Muscle of leg (tissue), 3 donors: ENCODE measurements at regions not wholly inside any gene's neighbourhood (a gene's known extent, or its start where the extent isn't known, plus 50 kb on each side); places are given as distances from the start of the nearest gene placed in this dataset.

ENCODE experiments used
- DNase-seq: peaks from one replicate; pipeline ENCODE4 v3.0.0; 2013
- H3K27ac ChIP-seq: one replicate; pipeline ENCODE4 v1.5.1; 2013; ENCODE audit warnings: mild to moderate bottlenecking, low read length, control low read depth
- H3K27me3 ChIP-seq: one replicate; pipeline ENCODE4 v1.6.1; 2013; ENCODE audit warnings: low read length; ENCODE audit not compliant: control insufficient read depth, insufficient read depth
- H3K36me3 ChIP-seq: one replicate; pipeline ENCODE4 v1.6.1; 2013; ENCODE audit warnings: low read length; ENCODE audit not compliant: control insufficient read depth, insufficient read depth
- H3K4me1 ChIP-seq: one replicate; pipeline ENCODE4 v1.6.1; 2013; ENCODE audit warnings: low read length; ENCODE audit not compliant: control insufficient read depth, insufficient read depth
- H3K4me3 ChIP-seq: one replicate; pipeline ENCODE4 v1.5.1; 2013; ENCODE audit warnings: low read length, control low read depth
- H3K9me3 ChIP-seq: replicated peaks from 2 replicates; pipeline ENCODE4 v1.6.1; 2013; ENCODE audit warnings: low read depth, low read length; ENCODE audit not compliant: control insufficient read depth
- WGBS: methylation state at CpG from one replicate; pipeline ENCODE4 v1.1.5; 2013; ENCODE audit warnings: missing lambda C conversion rate; ENCODE audit not compliant: insufficient coverage; 5-methylcytosine and 5-hydroxymethylcytosine counted together

GRCh38 chr3:8183627-8184026 is 318.0 kb upstream of the LMCD1 start:
- no peaks in the 10 kb centered on the region for H3K27me3 ChIP-seq
- H3K4me1 ChIP-seq, result no peaks in the 10 kb centered on the region
- H3K36me3 ChIP-seq, result no peaks in the 10 kb centered on the region
- no peaks in the 10 kb centered on the region for H3K9me3 ChIP-seq
- H3K27ac ChIP-seq, result no peak overlapping the region
- WGBS, result 56% methylated on average over 3 of the region's 3 CpGs
- H3K4me3 ChIP-seq, result no peak overlapping the region
- peak; percentile 9 for DNase-seq

DNA sequence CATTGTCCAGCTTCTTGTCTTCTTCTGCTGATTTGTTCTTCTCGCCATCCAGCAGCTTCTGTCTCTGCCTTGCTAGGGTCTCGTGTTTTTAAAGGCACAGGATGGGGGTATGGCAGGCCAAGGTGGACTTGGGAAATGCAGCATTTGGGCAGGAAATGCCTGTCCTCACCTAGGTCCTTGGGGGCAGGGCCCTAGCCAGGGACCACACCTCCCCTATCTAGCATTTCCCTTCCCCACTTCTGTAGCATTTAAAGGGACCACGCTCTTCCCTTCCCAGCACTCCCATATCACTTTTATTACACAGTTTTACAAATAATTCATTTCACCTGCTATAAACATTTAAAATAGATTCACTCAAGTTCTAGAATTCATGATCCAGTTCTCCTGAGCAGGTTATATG is 315.4 kb upstream of the LMCD1 start:
- no peak overlapping the region for H3K27ac ChIP-seq
- no peaks in the 10 kb centered on the region for H3K36me3 ChIP-seq
- H3K4me3 ChIP-seq, result no peak overlapping the region
- H3K27me3 ChIP-seq, result no peaks in the 10 kb centered on the region
- no peaks in the 10 kb centered on the region for H3K9me3 ChIP-seq
- 86% methylated on average over 2 of the region's 3 CpGs for WGBS
- DNase-seq, result no peak
- H3K4me1 ChIP-seq, result no peaks in the 10 kb centered on the region

DNA sequence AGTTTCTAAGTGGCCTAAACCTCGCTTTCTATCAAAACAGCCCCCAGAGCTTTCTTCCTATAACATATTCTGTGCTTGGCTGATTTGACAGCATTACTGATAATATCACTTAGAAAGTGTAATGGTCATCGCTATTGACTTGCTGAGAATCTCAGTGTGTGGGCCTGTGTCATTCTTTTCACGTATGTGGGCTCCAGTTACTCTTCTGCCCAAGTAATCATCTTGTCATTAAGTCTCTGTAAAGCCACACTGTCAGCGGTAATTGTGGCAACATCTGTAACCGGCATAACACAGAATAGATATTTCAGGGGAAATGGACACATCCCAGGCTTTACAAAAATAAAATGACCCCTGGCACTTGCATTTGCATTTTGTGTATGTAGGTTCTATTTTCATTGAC is 313.6 kb upstream of the LMCD1 start:
- no peak overlapping the region for H3K27ac ChIP-seq
- no peak overlapping the region for H3K4me3 ChIP-seq
- no peak for DNase-seq
- H3K9me3 ChIP-seq, result no peaks in the 10 kb centered on the region
- H3K27me3 ChIP-seq, result no peaks in the 10 kb centered on the region
- no peaks in the 10 kb centered on the region for H3K4me1 ChIP-seq
- H3K36me3 ChIP-seq, result no peaks in the 10 kb centered on the region
- WGBS, result 71% methylated on average over 1 of the region's 5 CpGs

DNA sequence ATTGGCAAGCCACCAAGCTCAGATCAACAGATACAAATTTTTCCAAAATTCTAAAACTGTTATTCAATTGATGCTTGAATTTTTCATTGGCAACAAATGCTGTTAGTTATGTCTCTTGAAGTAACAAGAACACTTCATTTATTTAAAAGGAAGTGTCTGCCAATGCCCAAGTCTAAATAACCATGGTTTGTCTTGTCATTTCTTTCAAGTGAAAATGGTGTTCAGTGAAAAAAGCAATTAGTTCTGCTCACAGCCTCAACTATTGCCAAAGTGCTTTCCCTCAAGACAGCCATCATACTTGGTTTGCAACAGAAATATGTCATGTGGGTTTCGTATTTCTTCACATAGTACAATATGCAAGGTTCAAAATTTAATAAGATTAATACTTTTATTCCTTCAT is 312.6 kb upstream of the LMCD1 start:
- Histone ChIP-seq H3K4me1 (no peaks in the 10 kb centered on the region), H3K36me3 (no peaks in the 10 kb centered on the region), H3K9me3 (no peaks in the 10 kb centered on the region), H3K27ac (no peak overlapping the region), H3K4me3 (no peak overlapping the region), H3K27me3 (no peaks in the 10 kb centered on the region)
- no peak for DNase-seq
- WGBS, result no CpG with 5 or more reads among the region's 1 CpG

DNA sequence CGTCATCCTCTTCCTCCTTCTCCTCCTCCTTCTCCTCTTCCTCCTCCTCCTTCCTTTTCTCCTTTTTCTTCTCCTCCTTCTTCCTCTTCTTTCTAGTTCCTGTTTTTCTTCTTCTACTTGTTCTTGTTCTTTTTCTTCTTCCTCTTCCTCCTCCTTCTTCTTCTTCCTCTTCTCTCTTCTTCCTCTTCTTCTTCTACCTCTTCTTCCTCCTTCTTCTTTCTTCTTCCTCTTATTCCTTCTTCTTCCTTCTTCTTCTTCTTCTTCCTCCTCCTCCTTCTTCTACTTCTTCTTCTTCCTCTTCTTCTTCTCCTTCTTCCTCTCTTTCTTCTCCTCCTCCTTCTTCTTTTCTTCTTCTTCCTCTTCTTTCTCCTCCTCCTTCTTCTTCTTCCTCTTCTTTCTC is 310.2 kb upstream of the LMCD1 start:
- DNase-seq, result no peak
- WGBS, result 56% methylated on average over 1 of the region's 1 CpG
- Histone ChIP-seq H3K4me1 (no peaks in the 10 kb centered on the region), H3K27me3 (no peaks in the 10 kb centered on the region), H3K36me3 (no peaks in the 10 kb centered on the region), H3K4me3 (no peak overlapping the region), H3K9me3 (no peaks in the 10 kb centered on the region), H3K27ac (no peak overlapping the region)

DNA sequence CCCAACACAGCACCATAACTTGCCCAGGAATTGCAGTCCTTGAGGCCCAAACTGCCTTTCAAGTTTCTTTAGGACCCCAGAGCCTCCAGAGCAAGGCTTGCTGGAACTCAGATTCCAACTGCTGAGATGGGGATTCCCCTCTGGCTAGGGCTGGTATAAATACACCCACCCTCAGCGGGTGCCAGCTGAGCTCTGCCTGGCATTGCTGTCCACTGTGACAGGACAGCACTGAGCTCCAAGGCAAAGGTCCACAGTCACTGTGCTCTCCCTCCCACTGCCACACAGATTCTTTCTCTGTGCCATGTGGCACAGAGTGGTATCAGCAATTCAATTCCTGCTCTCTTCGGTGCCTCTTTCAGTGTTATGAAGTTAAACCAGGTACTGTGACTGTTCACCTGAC is 304.2 kb upstream of the LMCD1 start:
- Histone ChIP-seq H3K4me3 (no peak overlapping the region), H3K36me3 (no peaks in the 10 kb centered on the region), H3K27ac (no peak overlapping the region), H3K4me1 (no peaks in the 10 kb centered on the region), H3K27me3 (no peaks in the 10 kb centered on the region), H3K9me3 (no peaks in the 10 kb centered on the region)
- DNase-seq, result peak; percentile 16
- WGBS, result 83% methylated on average over 1 of the region's 2 CpGs

GRCh38 chr3:8198605-8199004 is 303.0 kb upstream of the LMCD1 start:
- WGBS, result 40% methylated on average over 1 of the region's 4 CpGs
- H3K36me3 ChIP-seq, result no peaks in the 10 kb centered on the region
- H3K4me1 ChIP-seq, result no peaks in the 10 kb centered on the region
- H3K27me3 ChIP-seq, result no peaks in the 10 kb centered on the region
- no peaks in the 10 kb centered on the region for H3K9me3 ChIP-seq
- no peak overlapping the region for H3K27ac ChIP-seq
- DNase-seq, result no peak
- no peak overlapping the region for H3K4me3 ChIP-seq

DNA sequence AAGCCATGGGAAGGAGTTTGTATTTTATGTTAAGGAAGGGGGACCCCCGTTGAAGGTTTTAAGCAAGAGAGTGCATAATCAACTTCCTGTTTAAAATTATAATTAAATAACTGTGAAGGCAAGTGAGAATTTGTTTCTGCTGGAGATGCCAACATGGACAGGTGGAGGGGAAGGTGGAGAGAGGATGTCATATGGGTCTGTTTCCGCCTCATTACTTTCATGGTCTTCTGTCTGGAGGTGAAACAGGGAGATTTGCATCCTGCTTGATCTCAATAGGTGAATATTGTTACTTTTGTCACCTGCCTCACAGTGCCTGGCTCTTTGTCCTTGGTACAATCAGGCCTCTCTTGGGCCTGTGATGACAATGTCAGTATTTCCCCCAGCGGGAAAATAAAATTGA is 300.6 kb upstream of the LMCD1 start:
- Histone ChIP-seq H3K27ac (no peak overlapping the region), H3K27me3 (no peaks in the 10 kb centered on the region), H3K4me1 (no peaks in the 10 kb centered on the region), H3K4me3 (no peak overlapping the region), H3K36me3 (no peaks in the 10 kb centered on the region), H3K9me3 (no peaks in the 10 kb centered on the region)
- no CpG with 5 or more reads among the region's 3 CpGs for WGBS
- no peak for DNase-seq

GRCh38 chr3:8201886-8202285 is 299.7 kb upstream of the LMCD1 start:
- H3K9me3 ChIP-seq, result no peaks in the 10 kb centered on the region
- H3K27ac ChIP-seq, result no peak overlapping the region
- no peaks in the 10 kb centered on the region for H3K4me1 ChIP-seq
- WGBS, result no CpG with 5 or more reads among the region's 4 CpGs
- H3K27me3 ChIP-seq, result no peaks in the 10 kb centered on the region
- no peak for DNase-seq
- H3K36me3 ChIP-seq, result no peaks in the 10 kb centered on the region
- no peak overlapping the region for H3K4me3 ChIP-seq

DNA sequence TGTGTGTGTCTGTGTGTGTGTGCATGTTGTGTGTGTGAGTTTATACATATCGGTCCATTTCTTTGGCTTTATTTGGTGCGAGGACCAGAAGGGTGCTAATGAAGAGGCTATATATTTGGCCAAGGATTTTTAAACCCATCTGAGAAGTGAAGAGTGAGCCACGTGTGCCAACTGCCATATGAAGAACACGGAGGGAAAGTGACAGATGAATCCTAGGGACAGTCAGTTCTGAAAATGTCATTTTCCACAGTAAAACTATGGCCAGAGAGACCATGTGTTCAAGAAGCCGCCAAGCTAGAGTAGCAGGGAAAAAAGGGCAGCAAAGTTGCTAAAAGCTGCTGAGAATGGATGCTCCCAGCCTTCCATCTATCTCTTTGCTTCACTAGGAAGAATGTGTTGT is 297.3 kb upstream of the LMCD1 start:
- no peak for DNase-seq
- Histone ChIP-seq H3K4me3 (no peak overlapping the region), H3K36me3 (no peaks in the 10 kb centered on the region), H3K4me1 (no peaks in the 10 kb centered on the region), H3K27me3 (no peaks in the 10 kb centered on the region), H3K9me3 (no peaks in the 10 kb centered on the region), H3K27ac (no peak overlapping the region)
- 72% methylated on average over 3 of the region's 5 CpGs for WGBS

DNA sequence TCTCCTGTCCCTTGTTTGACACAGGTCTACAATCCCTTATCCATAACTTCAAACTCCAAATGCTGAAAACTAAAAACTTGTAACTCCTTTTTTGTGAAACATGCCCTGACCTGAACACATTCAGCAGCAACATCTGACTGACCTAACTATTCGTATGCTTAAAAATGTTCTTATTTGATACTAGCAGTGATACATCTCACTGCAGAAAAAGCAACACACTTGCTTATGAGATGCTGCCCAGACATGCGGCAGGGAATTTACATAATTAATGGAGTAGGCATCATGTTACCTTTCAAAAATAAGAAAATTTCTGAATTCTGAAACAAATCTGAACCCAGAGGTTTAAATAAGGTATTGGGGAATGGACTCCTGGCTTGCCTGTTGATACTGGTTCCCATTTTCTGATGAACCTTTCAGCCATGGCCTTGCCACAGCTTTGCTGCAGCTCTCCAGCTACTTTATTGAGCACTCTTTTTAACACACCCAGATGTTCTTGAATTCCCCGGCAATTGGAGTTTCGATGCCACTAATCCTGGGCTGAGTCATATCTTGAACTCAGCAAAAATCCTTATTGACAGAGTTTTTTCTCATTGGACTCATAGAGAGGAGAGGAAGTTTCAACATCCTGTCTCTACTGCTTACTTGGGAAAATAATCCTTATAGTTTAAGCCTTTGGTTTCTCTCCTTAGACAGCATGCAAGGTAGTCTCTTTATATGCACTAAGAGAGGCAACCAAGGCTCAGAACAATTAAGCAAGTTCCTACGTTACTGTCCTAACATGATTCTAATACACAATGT is 296.6 kb upstream of the LMCD1 start:
- Histone ChIP-seq H3K9me3 (no peaks in the 10 kb centered on the region), H3K27ac (no peak overlapping the region), H3K4me1 (no peaks in the 10 kb centered on the region), H3K36me3 (no peaks in the 10 kb centered on the region), H3K4me3 (no peak overlapping the region), H3K27me3 (no peaks in the 10 kb centered on the region)
- WGBS, result no CpG with 5 or more reads among the region's 5 CpGs
- no peak for DNase-seq
